GM21619 (cell line): ENCODE measurements at regions not wholly inside any gene's neighbourhood (a gene's known extent, or its start where the extent isn't known, plus 50 kb on each side); places are given as distances from the start of the nearest gene placed in this dataset.

Source experiments
- ATAC-seq: cut with Tn5 transposase; IDR thresholded peaks from one replicate; pipeline ENCODE4 v1.9.1; 2021; ENCODE audit not compliant: unreplicated experiment

GRCh38 chr6:87815449-87815848 is 113.4 kb upstream of the AKIRIN2 start:
- ATAC-seq, result no peak

- ATAC-seq, result no peak
Measured at GRCh38 chr6:87808005-87808757, 106.1 kb upstream of the AKIRIN2 start.

GRCh38 chr6:87807475-87807874 is 105.4 kb upstream of the AKIRIN2 start:
- peak; percentile 86 for ATAC-seq

- no peak for ATAC-seq
Measured at GRCh38 chr6:87806635-87807034, 104.6 kb upstream of the AKIRIN2 start.

- no peak for ATAC-seq
Measured at GRCh38 chr6:87806099-87806498, 104.1 kb upstream of the AKIRIN2 start.

- no peak for ATAC-seq
Measured at GRCh38 chr6:87803791-87804190, 101.8 kb upstream of the AKIRIN2 start.

GRCh38 chr6:87799651-87800050 is 97.6 kb upstream of the AKIRIN2 start:
- ATAC-seq, result no peak

- no peak for ATAC-seq
Measured at GRCh38 chr6:87798393-87799278, 96.6 kb upstream of the AKIRIN2 start.

GRCh38 chr6:87794922-87795885 is 93.2 kb upstream of the AKIRIN2 start:
- no peak for ATAC-seq

- ATAC-seq, result no peak
Measured at GRCh38 chr6:87793315-87793714, 91.3 kb upstream of the AKIRIN2 start.

GRCh38 chr6:87791982-87792381 is 89.9 kb upstream of the AKIRIN2 start:
- no peak for ATAC-seq

- no peak for ATAC-seq
Measured at GRCh38 chr6:87791485-87791884, 89.5 kb upstream of the AKIRIN2 start.

- no peak for ATAC-seq
Measured at GRCh38 chr6:87791029-87791428, 89.0 kb upstream of the AKIRIN2 start.

- no peak for ATAC-seq
Measured at GRCh38 chr6:87789900-87790290, 87.9 kb upstream of the AKIRIN2 start.

GRCh38 chr6:87789198-87789899 is 87.3 kb upstream of the AKIRIN2 start:
- no peak for ATAC-seq

GRCh38 chr6:87788141-87788540 is 86.1 kb upstream of the AKIRIN2 start:
- no peak for ATAC-seq

GRCh38 chr6:87785229-87785862 is 83.3 kb upstream of the AKIRIN2 start:
- no peak for ATAC-seq

GRCh38 chr6:87784690-87785089 is 82.7 kb upstream of the AKIRIN2 start:
- ATAC-seq, result no peak

- no peak for ATAC-seq
Measured at GRCh38 chr6:87784051-87784450, 82.0 kb upstream of the AKIRIN2 start.

GRCh38 chr6:87779542-87779941 is 77.5 kb upstream of the AKIRIN2 start:
- ATAC-seq, result no peak
